HG02571 (cell line): ENCODE measurements at regions not wholly inside any gene's neighbourhood (a gene's known extent, or its start where the extent isn't known, plus 50 kb on each side); places are given as distances from the start of the nearest gene placed in this dataset.
"Not testable (repeated sequence)": the region's sequence is repeated elsewhere in the genome, so short reads cannot be mapped to it uniquely, and the experiment has no call there.

Experiments used
- ATAC-seq: cut with Tn5 transposase; IDR thresholded peaks from one replicate; pipeline ENCODE4 v1.9.1; 2021; ENCODE audit warnings: mild to moderate bottlenecking, moderate library complexity; ENCODE audit not compliant: unreplicated experiment

DNA sequence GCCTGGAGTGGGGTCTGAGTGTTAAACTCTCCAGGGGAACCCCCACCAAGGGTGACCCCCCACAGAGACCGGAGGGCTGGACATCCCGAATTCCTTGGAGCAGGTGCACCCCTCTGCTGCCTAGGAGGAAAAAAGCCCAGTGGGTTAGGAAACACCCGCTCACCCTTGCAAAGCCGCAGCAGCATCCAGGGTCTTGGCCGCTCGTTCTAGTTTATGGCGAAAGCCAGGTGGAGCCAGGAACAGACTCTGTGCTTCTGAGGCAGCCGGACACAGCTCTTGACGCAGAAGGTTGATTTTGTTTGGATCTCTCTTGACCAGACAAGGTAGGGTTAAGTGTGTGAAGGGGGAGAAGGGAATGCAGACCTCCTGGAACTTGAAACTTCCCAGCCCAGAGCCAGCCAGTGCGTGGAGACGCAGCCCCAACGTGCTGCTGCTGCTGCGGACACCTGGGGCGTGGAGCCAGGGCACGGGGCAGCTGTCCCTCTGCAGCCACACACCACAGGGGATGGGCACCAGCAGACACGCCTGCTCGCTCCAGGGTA, 154.5 kb downstream of the LAT start:
- no peak for ATAC-seq

DNA sequence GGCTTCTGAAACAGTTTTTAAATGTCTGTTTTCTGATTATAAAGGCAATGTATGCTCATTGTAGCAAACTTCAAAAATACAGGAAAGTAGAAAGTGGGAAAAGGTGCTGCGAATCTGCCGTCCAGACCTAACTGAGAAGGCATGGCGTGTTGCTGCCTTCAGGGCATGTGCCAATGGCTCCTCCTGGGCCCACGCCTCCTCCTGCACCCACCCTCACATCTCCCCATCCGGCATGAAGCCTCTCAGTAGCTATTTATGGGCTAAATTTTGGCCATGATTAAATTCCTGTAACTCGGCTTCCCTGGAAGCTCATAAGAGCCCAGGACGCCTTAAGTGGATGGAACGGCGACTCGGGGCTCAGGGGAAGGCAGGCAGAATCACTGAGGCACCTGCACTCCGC, 153.8 kb downstream of the LAT start:
- not testable (repeated sequence) for ATAC-seq

DNA sequence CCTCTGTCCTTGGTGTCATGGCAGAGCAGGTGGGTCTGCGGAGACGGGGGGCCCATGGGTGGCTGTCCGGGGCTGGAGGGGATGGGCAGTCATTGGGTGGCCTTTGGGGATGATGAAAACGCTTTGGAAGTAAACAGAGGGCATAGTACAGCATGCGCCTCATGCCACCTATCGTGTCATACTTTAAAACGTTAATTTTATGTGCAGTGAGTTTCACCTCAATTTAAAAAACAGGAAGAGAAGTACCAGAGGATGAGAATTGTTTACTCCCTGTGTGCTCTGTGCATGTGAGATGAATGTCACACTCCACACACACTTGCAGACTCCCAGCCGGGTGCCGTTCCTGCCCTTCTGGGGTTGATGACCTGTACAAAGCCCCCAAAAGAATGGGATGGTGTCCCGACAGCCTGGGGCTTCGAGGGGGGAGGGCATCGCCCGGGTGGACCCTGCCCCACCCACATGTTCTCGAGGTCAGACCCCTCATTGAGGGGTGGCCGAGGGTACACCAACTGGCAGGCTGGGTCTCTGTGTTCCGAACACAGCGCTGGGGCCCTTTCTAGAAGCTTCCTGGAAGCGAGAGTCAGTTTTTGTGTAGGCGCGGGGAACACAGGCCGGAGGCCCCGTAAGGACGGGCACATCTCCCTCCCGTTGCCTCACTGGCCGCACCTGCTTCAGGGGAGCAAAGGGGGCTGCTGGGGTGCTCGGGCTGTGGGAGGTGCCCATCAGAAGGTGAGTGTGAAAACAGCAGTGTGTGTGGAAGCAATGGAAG, 153.2 kb downstream of the LAT start:
- ATAC-seq = not testable (repeated sequence)

DNA sequence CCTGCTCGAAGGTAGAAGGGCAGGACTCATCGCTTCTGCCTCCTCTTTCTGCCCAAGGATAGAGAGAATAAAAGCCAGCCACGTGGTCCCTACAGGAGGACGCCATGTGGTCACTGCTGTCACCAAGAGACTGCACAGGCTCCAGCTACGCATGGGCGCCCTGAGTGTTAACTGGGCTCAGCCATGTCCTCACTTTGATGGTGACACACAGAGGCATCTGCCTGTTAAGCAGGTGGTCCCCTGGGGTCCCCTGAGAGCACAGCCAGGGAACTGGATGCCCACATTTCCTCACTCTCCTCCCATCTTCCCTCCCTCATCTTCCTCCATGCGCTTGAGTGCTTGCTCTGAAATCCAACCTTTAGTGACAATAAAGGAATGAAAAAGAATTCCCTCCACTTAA, 152.6 kb downstream of the LAT start:
- not testable (repeated sequence) for ATAC-seq

- ATAC-seq = not testable (repeated sequence)
Observed at GRCh38 chr16:29136916-29137315, 152.1 kb downstream of the LAT start.

DNA sequence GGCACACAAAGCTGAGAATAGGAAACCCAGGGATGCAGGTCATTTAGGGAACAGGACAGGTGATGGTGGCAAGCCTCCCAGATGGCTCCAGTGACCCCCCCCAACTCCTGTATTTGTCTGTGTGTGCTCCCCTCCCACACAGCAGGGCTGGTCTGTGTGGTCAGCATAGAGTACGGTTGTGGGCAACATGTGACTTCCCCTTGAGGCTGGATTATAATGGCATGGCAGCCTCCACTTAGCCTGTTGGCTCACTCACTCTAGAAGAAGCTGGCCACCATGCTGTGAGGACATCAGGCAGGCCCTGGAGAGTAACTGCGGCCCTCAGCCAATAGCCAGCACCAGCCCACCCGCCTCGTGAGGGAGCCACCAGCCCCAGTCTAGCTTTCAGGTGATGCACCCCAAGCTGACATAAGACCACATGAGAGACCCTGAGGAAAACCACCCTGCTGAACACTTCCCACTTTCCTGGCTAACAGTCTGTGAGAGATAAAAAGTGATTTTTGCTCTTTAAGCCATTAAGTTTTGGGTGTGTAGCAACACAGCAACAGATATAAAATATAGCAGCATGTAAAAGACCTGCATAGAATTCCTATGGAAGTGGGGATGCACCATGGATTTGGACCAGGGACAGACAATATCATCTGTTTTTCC, 151.3 kb downstream of the LAT start:
- ATAC-seq = not testable (repeated sequence)

- ATAC-seq = not testable (repeated sequence)
Observed at GRCh38 chr16:29135098-29135497, 150.2 kb downstream of the LAT start.

GRCh38 chr16:29133681-29134430, 149.0 kb downstream of the LAT start:
- ATAC-seq = not testable (repeated sequence)

DNA sequence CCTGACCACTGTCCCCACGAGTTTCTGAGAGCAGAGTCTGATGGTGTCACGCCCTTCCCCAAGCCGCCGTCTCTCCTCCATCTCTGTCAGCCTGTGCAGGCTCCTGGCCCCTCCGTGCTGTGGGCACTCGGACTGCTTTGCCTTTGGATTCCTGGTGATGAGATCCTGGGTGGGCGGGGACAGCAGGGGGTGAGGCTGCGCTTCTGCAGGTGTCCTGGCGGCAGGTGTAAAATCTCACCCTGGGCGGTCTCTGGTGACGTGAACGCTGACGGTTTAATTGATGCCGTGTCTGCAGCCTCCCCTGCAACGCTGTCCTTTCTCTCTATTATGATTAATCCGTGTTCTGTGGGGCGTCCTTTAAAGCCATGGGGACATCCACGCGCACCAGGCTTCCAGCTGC, 148.0 kb downstream of the LAT start:
- not testable (repeated sequence) for ATAC-seq

- ATAC-seq = not testable (repeated sequence)
Observed at GRCh38 chr16:29132444-29132843, 147.6 kb downstream of the LAT start.

DNA sequence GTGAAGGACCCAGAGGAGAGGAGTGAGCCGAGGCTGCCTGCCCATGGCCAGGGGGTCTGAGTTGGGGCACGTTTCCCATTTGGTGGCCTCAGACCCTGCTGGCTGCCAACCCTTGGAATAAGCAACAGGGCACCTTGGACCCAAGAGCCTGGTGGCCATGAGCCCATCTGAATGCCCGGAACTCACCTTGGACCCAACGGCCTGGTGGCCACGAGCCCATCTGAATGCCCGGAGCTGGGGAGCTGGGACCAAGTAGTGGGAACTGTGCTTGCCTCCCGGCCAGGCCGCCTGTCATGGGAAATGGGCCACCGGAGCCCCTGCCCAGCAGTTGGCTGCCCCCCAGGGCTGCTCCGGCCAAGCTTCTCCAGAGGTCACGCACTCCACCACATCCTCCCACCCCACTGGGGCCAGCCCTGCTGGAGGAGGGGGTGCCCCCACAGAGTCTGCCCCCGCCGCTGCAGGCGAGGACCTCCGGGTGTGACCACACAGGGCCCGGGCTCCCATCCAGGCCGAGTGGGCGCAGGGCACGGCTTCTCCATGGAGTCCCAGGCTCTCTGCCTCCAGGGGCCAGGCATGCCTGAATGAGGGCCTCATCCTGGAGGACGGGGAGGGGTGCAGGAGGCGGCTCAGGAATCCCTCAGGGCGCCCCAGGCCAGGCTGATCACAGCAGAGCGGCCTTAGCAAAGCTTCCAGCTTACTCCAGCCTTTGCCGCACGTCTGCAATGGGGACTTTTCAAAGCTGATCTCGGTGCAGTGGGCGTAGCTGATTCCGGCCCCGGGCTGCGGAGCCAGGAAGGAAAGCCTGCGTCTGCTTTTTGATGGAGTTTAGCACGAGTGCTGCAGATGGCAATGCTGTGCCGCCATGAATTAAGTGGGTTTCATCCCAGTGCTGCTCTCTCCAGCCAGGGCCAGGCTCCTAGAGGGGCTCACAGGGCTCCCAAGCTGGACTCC, 146.3 kb downstream of the LAT start:
- not testable (repeated sequence) for ATAC-seq

DNA sequence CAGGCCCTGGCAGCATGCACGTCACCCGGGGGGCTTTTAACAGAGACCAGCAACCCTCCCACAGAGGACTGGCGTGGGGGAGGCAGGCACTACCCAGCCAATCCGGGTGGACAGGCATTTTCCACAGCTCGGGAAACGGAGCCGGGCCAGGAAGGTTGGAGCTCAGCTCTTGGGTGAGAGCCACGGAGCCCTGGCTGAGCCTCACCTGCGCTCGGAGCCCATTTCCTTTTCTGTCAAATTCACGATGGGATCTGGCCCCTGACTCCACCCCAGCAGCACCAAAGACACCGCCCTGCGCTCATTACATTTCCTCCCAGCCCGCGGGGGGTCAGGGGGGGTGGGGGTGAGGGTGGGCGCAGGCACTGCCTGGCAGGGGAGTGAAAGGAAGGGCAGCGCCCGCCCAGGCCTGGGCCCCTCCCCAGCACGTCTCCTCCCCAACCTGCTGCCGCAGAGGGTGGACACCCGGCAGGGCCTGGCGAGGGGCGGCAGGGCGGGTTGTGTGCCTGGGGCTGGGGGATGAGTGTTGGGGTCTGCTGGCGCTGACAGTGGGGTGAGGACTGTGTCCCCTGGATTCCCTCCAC, 145.4 kb downstream of the LAT start:
- ATAC-seq = not testable (repeated sequence)

DNA sequence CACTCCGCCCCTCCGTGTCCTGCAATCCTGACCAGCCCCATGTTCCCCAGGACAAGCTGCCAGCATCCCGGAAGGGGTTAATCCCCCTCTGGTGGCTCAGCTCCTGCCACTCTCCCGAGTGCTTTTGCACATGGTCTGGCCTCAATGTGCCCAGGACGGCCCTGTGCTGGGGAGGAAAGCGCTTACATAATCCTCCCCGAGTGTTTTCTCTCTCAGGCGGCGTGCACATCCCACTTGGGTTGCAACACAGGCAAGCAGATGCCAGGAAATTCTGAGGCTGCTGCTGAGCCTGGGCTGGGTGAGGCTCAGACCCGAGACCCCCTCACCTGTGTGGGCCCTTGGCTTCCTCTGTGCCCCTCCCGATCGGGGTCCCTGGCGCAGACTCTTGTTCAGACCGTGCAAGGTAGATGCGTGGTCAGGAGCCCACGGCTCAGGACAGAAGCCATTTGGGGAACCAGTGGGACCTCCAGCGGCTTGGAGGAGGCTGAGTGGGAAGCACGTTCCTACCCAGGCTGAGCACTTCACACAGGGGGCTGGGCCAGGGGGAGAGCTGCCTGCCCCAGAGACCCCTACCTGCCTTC, 144.7 kb downstream of the LAT start:
- ATAC-seq = not testable (repeated sequence)

DNA sequence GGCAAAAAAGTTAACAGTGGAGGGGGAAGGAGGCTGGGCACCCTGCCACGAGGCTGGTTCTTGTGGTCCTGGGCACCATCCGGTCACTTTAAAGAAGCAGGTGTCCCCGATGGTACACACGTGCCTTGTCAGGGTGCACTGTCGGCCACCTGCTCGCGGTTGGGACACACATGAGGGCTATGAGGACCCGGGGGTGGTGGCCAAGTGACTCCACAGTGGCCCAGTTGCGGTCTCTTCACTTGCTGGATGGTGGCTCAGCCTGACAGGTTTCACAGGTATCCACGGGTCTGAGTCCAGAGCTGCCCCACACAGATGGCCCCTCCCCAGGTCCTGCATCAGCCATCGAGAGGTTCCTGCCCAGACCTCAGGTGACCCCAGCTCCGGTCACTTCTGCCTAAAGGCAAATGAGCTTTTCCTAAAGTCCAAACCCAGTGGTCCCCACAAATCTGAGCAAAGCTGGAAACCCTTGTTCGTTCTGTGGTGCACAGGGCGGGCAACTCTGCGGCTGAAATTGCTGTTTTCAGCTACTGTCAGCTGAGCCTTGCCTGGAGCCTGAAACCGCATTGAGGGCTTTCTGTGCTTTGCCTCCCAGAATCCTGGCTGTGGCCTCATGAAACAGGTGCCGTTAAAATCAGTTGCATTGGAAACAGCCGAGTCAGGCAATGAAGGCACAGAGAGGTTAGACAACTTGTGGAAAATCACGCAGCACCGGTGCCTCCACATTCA, 144.0 kb downstream of the LAT start:
- not testable (repeated sequence) for ATAC-seq

DNA sequence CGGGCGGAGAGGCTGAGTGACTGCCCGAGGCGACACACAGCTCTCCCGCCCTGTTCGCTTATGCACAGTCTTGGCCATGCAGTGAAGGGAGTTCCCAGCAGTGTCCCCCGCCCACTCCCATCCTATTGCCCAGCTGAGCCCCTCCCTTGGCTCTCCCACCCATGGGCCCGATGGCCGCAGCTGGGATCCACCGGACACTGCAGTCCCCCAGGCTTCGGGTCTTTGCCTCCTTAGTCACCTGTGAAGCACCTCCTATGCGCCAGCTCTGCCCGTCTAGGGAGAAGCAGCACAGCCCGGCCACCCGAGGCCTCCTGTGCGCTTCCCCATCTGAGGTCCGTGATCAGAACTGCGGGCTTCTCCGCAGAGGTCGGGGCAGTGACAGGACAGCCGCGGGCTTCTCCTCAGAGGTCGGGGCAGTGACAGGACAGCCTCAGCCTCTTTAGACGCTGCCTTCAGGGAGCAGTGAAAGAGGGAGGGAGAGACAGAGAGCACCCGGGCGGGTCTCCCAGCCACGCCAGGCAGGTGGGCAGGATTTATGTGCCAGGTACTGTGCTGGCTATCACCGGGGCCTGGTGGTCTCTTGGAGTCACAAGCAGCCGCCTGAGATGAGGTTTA, 143.1 kb downstream of the LAT start:
- not testable (repeated sequence) for ATAC-seq

- ATAC-seq = no peak
Observed at GRCh38 chr16:29126616-29127015, 141.8 kb downstream of the LAT start.

- ATAC-seq = no peak
Observed at GRCh38 chr16:29126057-29126494, 141.2 kb downstream of the LAT start.

- ATAC-seq = no peak
Observed at GRCh38 chr16:29124828-29125227, 140.0 kb downstream of the LAT start.
